ENCODE measurements at regions not wholly inside any gene's neighbourhood (a gene's known extent, or its start where the extent isn't known, plus 50 kb on each side); places are given as distances from the start of the nearest gene placed in this dataset.
A peak's percentile ranks its signal among the peaks of the same experiment; 100 is the strongest.
"Not testable (repeated sequence)": the region's sequence is repeated elsewhere in the genome, so short reads cannot be mapped to it uniquely, and the experiment has no call there.

- DNase-seq = no peak
Observed at GRCh38 chr6:170232186-170233002, 58.5 kb downstream of the DLL1 start.

GRCh38 chr6:170231293-170232185 is 59.3 kb downstream of the DLL1 start:
- no peak for DNase-seq

DNA sequence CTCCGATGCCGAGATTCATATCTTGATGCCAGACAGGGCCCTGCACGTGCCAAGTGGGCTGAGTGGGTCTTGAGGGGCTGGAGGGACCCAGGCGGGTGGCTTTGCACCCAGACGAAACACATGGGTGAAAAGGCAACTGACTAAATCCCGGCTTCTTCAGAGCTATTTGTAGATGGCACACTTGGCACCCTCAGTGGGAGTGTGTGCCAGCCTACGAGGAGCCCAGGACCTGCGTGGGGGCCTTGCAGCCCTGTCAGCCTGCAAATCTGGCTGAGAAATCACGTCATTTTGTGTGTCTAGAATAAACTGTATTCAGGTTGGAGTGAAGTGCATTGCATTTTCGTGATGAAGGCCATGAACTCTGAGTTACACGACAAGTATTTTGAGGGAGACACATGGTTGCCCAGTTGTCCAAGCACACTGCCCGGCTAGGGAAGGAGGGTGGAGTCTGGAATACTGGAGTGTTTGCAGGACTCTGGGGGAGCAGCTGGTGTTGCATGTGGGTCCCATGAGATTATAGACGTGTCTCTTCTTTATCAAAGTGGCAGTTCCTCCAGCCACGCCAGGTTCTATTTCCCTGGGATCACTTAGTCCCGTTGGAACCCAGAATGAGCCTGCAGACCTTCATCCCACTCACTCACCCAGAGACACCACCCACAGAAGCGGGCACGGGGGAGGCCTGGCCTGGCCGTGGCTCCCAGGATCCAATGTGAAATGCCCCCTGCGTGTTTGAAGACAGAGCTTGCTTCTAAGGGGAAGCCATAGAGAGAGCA is 60.2 kb downstream of the DLL1 start:
- DNase-seq = no peak

DNA sequence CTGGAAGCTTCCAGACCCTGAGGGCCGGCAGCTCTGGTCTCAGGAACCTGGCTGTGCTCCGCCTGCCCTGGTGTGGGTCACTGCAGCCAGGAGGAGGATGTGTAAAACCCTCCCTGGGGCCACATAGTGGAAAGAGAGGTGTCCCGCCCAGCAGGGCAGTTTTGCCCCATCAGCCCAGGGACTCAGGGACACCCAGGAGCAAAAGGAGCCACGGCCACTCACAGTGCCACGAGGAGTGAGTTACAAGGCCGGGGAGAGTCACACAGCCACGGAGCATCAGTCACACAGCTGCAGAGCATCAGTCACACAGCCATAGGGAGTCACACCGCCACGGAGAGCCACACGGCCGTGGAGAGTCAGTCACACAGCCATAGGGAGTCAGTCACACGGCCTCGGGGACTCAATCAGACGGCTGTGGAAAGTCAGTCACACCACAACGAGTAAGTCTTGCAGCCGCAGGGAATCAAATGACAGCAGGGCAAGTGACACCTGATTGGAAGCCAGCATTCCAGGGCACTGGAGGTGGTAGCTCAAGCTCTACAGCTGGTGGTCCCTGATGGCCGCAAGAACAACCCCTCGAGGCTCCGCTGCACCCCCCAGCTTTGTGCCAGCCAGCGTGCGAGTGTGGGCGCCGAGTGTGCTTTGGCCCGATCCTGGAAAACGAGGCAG is 60.9 kb downstream of the DLL1 start:
- no peak for DNase-seq

- no peak for DNase-seq
Observed at GRCh38 chr6:170229396-170229795, 61.5 kb downstream of the DLL1 start.

GRCh38 chr6:170228946-170229310 is 62.0 kb downstream of the DLL1 start:
- DNase-seq = no peak

GRCh38 chr6:170227996-170228945 is 62.6 kb downstream of the DLL1 start:
- no peak for DNase-seq

DNA sequence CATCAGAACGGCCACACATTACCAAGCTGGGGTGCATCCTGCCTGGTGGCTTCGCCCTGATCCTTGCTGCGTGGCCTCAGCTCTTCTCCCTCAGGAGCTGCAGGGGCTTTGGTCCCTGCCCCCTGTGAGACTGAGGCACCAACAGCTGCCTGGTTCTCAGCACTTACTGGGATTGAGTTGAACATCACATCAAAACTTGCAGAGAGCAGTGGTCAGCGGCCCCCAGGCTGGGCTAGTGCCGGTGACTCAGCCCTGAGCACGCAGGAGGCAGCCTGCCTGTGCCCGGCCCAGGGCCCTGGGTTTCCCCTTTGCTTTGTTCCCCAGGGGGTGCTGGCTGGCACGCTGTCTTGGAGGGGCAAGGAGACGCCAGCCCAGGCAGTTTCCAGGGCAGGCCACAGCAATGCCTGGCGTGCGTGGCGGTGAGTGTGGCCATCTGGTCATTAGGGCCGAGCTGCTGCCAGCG is 63.3 kb downstream of the DLL1 start:
- DNase-seq = no peak

DNA sequence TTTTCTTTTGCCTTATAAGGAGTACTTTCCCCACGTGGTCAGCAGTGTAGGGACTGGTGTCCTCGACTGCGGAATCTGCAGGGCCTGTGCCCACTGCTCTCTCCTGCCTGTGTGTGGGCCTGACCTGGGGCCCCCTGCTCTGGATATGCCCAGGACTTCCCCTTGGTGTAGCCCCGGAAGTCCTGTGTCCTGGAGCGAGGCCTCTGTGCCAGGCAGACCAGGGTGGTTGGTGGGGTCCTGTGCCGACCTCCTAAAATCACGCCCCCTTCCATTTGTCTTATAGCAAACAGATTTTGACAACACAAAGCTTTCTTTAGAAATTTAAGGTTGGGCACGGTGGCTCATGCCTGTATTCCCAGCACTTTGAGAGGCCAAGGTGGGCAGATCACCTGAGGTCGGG is 64.2 kb downstream of the DLL1 start:
- no peak for DNase-seq

GRCh38 chr6:170225852-170226417 is 64.9 kb downstream of the DLL1 start:
- no peak for DNase-seq

DNA sequence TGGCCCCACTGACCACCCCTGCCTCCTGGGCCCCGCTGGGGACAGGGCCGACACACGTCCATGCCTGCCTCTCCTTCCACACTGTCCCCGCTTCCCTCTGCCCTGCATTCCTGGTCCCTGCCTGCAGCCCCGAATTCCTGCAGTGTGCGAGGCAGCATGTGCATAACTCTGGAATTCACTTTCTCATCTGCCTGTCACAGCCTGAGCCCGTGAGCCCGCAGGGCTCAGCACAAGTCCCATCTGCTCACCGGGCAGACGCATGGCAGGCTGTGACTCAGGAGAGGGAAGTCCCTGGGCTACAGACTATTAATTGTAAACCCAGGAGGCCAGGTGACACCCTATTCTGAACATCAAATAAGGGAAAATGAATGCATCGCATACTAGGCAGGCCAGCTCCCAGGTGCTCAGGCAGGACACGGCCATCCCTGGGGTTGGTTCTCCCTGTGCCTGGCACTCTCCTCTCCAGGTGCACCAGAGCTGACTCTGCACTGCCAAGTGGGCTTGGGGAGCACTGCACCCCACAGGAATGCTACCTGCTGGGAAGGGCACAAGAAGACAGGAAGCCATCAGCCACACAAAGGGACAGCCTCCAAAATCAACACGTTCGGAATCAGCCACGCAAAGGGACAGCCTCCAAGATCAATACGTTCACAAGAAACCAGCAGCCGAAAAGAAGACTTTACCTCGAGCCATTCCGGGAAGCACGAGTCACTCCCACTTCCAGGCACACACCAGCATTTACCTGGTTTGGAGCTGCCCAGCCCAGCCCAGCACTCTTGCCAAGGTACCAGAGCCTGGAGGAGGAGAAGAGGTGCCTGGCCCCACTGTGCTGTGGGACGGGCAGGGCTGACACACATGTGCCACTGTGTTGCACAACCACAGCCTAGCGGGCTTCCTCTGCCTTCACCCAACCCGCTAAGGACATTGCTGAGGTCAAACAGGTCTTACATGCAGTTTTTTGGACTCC is 65.9 kb downstream of the DLL1 start:
- DNase-seq = no peak

- DNase-seq = no peak
Observed at GRCh38 chr6:170223718-170224693, 66.9 kb downstream of the DLL1 start.

DNA sequence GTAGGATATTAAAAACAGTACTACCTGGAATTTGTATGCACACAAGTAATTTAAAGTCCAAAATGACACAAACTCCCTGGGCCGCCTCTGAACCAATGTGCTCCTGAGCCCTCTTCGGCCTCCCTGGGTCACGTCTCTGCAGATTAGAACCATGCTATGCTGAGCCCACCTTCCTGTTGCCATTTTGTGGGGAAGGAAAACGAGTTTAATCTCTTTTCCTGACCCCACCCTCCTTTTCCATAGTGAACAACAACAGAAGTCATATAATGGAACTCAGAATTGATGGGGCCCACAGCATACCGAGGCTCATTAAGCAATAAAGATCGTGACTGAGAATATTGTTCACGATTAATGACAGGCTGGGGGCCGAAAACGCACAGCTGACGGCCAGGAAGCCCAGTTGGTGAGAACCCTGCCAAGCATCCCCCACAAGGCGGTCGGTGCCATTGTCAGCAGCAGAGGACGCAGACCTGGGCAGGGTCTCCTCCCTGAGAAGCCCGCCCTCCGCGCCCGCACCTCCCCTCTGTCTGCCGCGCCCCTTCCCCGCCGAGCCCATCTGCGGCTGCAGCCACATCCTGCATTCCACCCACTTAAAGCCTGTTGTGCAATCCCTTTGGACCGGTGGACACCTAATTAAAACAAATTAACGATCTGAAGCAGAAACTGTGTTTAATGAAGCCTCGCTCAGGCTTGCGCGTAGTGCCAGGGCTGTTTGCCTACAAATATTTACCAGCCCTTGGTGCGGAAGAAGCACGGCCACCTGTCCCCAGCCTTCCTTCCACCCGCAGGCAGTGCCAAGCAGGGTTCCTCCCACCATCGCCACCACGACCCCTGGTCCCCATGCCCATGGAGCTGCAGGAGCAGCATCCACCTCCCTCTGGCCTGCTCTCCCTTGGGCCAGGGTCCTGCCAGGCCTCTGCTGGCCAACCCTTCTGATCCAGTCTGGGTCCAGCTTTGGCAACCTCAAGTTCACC is 68.1 kb downstream of the DLL1 start:
- peak; percentile 21 for DNase-seq

GRCh38 chr6:170221753-170222400 is 69.0 kb downstream of the DLL1 start:
- peak; percentile 9 for DNase-seq

- peak; percentile 11 for DNase-seq
Observed at GRCh38 chr6:170221052-170221752, 69.7 kb downstream of the DLL1 start.

GRCh38 chr6:170213637-170214018 is 77.2 kb downstream of the DLL1 start:
- DNase-seq = not testable (repeated sequence)
